IPS-NIHi11 (cell line): ENCODE measurements at regions not wholly inside any gene's neighbourhood (a gene's known extent, or its start where the extent isn't known, plus 50 kb on each side); places are given as distances from the start of the nearest gene placed in this dataset.
A peak's percentile ranks its signal among the peaks of the same experiment; 100 is the strongest.
"Not testable (repeated sequence)": the region's sequence is repeated elsewhere in the genome, so short reads cannot be mapped to it uniquely, and the experiment has no call there.

Source experiments
- DNase-seq: peaks from one replicate; pipeline ENCODE4 v3.0.0; 2012; ENCODE audit warnings: mixed read lengths, low spot score

DNA sequence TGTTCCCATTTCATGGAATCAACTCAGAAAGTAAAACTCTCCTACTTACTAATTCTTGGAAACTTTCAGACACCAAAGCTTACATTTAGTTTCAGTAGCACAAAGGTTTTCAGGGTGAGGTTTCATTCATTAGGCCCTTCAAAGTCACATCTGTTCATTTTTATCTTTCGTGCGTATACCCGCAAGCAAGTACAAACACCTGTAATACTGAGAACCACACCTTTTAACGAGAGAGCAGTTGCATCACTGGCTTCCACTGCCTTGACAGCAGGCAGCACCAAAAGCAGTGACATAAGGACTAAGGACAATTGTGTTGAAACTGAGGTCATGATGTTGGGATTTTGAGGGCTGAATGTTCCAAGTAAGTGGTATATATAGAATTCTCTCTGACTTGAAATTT is 60.5 kb downstream of the GOLGA6L22 start:
- DNase-seq, result not testable (repeated sequence)

GRCh38 chr15:22526537-22526936 is 67.8 kb downstream of the GOLGA6L22 start:
- not testable (repeated sequence) for DNase-seq

- not testable (repeated sequence) for DNase-seq
These were observed 68.3 kb downstream of the GOLGA6L22 start for GRCh38 chr15:22527016-22527415.

- not testable (repeated sequence) for DNase-seq
These were observed 70.5 kb downstream of the GOLGA6L22 start for GRCh38 chr15:22529200-22529599.

DNA sequence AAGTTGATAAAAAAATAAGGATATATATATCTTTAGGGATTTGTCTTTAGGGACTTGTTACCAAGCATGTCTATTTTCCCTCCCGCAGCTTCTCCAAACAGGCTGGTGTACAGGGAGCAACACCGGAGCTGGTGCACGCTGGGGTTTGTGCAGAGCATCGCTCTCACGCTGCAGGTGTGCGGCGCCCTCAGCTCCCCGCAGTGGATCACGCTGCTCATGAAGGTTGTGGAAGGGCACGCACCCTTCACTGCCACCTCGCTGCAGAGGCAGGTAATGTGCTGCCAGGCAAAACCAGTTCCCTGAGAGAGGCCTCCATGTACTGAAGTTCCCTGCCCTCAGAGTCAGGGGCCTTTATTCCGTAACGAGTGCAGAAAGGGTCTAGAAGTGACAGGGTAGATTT is 101.0 kb downstream of the GOLGA6L22 start:
- DNase-seq, result not testable (repeated sequence)

DNA sequence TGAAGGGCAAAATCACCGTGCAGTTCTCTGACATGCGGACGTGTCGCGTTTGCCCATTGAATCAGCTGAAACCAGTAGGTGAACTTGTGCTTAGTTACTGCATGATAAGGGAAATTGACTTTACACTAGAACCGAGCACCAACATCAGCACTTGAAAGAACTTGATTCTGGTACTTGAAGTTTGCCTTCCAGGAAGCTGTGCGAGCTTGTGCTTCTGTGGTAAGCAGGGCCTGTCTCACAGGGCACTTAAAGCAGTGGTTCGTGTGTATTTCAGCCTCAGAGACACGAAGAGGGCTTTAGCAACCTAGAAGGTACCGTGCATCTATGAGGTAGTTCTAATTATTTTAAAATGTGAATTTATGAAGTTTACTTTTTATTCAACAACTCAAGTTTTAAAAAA is 103.0 kb downstream of the GOLGA6L22 start:
- DNase-seq, result not testable (repeated sequence)

DNA sequence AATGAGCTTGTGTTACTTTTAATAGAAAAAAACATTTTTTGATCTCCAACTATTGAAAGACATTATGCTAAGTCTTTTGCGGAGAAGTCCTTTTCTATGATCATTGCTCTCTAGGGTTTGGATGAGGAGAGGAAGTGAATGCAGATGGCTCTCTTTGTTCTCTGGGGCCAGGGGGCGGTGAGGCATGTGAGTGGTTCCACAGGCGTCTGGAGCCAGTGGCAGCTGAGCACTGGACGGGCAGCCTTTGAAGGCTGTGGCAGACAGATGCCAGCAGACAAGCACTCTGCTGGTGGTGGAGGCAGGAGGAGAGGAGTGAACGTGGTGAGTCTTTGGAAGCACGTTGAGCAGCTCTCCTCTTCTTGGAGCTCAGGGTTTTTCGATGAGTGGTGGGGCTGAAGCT is 107.8 kb downstream of the GOLGA6L22 start:
- not testable (repeated sequence) for DNase-seq

GRCh38 chr15:22569486-22569885 is 110.8 kb downstream of the GOLGA6L22 start:
- not testable (repeated sequence) for DNase-seq

DNA sequence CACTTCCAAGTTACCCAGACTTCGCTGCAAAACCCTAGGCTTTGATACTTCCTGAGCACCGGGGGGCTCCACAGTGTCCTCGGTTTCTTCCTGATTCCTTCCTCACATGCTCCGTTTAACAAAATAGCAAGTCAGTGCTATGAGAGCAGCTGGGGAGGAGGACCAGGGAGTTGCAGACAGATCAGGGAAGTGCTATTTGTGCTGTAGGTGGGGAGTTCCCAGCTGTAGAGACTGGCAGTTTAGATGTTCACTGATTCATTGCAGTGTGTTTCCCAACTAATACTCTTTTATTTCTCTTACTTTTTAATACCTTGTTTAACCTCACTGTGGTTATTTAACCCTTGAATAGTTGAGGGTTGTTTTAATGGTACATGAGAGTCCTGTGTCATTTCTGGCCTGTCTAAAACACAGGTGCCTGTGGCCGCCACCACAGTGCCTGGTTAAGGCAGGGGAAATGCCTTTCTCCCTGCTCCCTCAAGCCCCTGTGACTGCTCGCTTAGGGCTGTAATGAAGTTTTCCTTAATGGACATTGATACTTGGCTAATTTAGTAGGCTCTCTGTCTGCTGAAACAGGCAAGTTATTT is 113.5 kb downstream of the GOLGA6L22 start:
- DNase-seq, result not testable (repeated sequence)

DNA sequence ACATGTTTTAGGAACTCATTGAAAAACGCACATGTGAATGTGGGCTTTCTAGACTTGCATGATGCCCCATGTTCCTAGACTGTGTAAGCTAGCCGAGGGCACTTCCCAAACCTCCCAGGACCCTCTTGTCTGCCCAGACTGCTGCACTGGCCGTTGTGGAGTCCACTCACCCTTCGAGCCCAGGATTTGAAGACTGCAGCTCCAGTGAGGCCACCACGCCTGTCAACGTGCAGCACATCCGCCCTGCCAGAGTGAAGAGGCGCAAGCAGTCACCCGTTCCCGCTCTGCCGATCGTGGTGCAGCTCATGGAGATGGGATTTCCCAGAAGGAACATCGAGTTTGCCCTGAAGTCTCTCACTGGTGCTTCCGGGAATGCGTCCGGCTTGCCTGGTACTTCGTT is 114.1 kb downstream of the GOLGA6L22 start:
- DNase-seq, result not testable (repeated sequence)

GRCh38 chr15:22577828-22578227 is 119.1 kb downstream of the GOLGA6L22 start:
- not testable (repeated sequence) for DNase-seq

DNA sequence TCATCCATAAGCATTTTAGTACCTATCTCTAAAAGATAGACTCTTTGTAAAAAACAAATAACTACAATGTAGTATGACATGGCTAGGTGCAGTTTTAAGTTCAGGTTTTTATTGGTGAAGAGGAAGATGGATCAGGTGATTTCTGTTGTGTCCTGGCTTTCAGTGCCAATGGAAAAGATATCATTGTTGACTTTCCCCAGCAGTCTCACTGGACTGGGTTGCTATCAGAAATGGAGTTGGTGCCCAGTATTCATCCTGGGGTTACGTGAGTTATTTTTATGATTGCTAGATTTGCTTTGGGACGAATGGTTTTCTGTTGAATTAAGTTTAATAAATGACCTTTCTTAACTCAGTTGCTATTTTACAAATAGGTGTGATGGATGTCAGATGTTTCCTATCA is 120.5 kb downstream of the GOLGA6L22 start:
- DNase-seq, result not testable (repeated sequence)

- not testable (repeated sequence) for DNase-seq
These were observed 128.7 kb downstream of the GOLGA6L22 start for GRCh38 chr15:22587391-22587790.

GRCh38 chr15:22598552-22598951 is 139.8 kb downstream of the GOLGA6L22 start:
- DNase-seq, result not testable (repeated sequence)

DNA sequence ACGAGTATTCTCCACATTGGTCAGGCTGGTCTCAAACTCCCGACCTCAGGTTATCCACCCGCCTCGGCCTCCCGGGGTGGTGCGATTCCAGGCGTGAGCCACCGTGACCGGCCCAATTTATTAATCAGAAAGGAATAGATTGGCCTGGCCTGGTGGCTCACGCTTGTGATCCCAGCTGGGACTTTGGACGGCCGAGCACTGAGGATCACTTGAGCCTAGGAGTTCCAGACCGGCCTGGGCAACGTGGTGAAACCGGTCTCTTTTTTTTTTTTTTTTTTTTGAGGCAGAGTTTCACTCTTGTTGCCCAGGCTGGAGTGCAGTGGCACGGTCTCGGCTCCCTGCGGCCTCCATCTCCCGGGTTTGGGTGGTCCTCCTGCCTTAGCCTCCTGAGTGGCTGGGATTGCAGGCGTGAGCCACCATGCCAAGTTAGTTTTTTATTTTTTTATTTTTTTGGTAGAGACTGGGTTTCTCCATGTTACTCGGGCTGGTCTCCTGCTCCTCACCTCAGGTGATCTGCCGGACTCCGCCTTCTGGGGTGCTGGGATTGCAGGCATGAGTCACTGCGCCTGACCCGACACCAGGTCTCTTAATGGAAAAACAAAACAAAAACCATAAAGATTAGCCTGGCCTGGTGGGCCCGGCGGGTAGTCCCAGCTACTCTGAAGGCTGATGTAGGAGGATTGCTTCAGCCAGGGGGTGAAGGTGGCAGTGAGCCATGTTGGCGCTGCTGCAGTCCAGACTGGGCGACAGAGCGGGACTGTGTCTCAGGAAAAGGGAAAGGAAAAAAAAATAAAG is 141.0 kb downstream of the GOLGA6L22 start:
- DNase-seq, result peak; percentile 11

GRCh38 chr15:22616976-22617375 is 158.3 kb downstream of the GOLGA6L22 start:
- not testable (repeated sequence) for DNase-seq

GRCh38 chr15:22631789-22632188 is 154.7 kb upstream of the NIPA1 start:
- DNase-seq, result not testable (repeated sequence)

- not testable (repeated sequence) for DNase-seq
These were observed 146.5 kb upstream of the NIPA1 start for GRCh38 chr15:22639983-22640382.

GRCh38 chr15:22649458-22649857 is 137.0 kb upstream of the NIPA1 start:
- DNase-seq, result not testable (repeated sequence)

GRCh38 chr15:22651179-22651578 is 135.3 kb upstream of the NIPA1 start:
- DNase-seq, result not testable (repeated sequence)

DNA sequence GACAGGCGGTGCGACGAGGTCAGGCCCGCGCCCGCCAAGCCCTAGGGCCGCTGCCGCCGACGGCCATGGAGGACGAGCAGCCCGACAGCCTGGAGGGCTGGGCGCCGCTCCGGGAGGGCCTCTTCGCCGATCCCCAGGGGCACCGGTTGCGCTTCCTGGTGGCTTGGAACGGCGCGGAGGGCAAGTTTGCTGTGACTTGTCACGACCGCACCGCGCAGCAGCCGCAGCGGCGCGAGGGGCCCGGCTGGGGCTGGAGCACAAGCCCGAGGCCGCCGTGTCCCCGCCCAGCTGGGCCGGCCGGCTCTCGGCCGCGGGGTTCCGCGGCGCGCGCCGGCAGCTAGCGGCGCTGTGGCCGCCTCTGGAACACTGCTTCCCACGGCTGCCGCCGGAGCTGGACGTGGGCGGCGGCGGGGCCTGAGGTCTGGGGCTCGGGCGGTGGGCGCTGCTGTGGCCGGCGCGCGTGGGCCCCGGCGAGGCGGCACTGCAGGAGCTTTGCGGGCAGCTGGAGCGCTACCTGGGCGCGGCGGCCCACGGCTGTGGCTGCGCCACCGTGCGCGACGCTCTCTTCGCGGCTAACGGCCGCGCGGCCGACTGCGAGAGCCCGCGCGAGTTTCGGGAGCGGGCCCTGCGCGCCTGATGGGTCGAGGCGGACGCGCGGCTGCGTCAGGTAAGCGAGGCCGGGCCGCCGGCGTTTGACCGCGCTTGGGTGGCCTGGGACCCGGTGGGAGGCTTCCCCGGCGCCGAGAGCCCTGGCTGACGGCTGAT is 122.0 kb upstream of the NIPA1 start:
- DNase-seq, result not testable (repeated sequence)

DNA sequence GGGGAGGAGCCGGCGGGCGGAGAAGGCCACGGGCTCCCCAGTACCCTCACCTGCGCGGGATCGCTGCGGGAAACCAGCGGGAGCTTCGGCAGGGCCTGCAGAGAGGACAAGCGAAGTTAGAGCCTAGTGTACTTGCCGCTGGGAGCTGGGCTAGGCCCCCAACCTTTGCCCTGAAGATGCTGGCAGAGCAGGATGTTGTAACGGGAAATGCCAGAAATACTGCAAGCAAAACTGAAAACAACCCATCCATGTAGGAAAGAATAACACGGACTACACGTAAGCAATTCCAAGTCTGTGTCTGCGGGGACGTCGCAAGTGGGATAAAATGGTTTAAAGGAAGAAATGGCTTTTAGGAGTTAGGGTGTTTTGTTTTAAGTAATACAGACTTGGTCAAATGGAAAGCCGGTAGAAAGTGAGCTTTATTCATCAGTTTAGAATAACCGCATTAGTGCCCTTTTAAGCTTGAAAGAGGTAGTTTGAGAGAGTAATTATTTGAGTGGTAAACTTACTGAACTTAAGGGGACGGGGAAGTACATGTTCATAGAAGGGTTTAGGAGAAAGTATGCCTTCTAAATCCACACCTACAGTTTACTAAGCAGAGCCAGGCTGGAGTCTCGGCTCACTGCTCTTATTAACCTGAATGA is 121.3 kb upstream of the NIPA1 start:
- DNase-seq, result not testable (repeated sequence)
